Stomach (tissue), 4 donors: ENCODE measurements at regions not wholly inside any gene's neighbourhood (a gene's known extent, or its start where the extent isn't known, plus 50 kb on each side); places are given as distances from the start of the nearest gene placed in this dataset.

Source experiments
- CTCF ChIP-seq, 7 experiments: fragments of 450-650 bp in 4 of 7; fragments of 200-600 bp in 3 of 7; sonication (generic) in 3 of 7; IDR thresholded peaks; one replicate each; pipeline ENCODE4 v1.5.1; 2016 to 2019; ENCODE audit warnings: antibody characterized with exemption in 7 of 7, control low read depth in 2 of 7, mild to moderate bottlenecking in 1 of 7
- POLR2AphosphoS5 ChIP-seq, 3 donors: sonication (generic); formaldehyde crosslinking; IDR thresholded peaks; one replicate each; pipeline ENCODE4 v1.6.1; 2016; ENCODE audit warnings: antibody characterized with exemption in 3 of 3

GRCh38 chr3:173253471-173253870, 112.4 kb upstream of the SPATA16 start:
- TF ChIP-seq CTCF (IDR thresholded peaks at IDR 0.05) (no peak), POLR2AphosphoS5 (IDR thresholded peaks at IDR 0.05) (no peak)
